Astrocyte (in vitro differentiated cells and primary cell): ENCODE measurements at regions not wholly inside any gene's neighbourhood (a gene's known extent, or its start where the extent isn't known, plus 50 kb on each side); places are given as distances from the start of the nearest gene placed in this dataset.

Experiments used
- DNase-seq: peaks from one replicate; pipeline ENCODE4 v3.0.0-alpha.2; 2010; ENCODE audit warnings: low read depth
- FAIRE-seq: peaks from 2 replicates; lab custom pipeline; 2011; peaks lifted over from hg19 to GRCh38; lab: Jason Lieb, UNC
- H2AFZ ChIP-seq: 2 replicates; pipeline ENCODE4 v1.6.0; 2012; ENCODE audit warnings: low read depth, low read length, inconsistent platforms
- H3K27ac ChIP-seq: 2 replicates; pipeline ENCODE4 v1.5.1; 2011; ENCODE audit warnings: low read depth, low read length, inconsistent platforms
- H3K27me3 ChIP-seq: 2 replicates; pipeline ENCODE4 v1.6.0; 2011; ENCODE audit warnings: low read length, inconsistent platforms; ENCODE audit not compliant: insufficient read depth
- H3K36me3 ChIP-seq: 2 replicates; pipeline ENCODE4 v1.5.1; 2011; ENCODE audit warnings: low read length, inconsistent platforms; ENCODE audit not compliant: insufficient read depth
- H3K4me1 ChIP-seq: 2 replicates; pipeline ENCODE4 v1.5.1; 2011; ENCODE audit warnings: low read length, inconsistent platforms; ENCODE audit not compliant: insufficient read depth
- H3K4me2 ChIP-seq: 2 replicates; pipeline ENCODE4 v1.6.0; 2012; ENCODE audit warnings: low read length, inconsistent platforms
- H3K4me3 ChIP-seq: 2 replicates; pipeline ENCODE4 v1.5.1; 2011; ENCODE audit warnings: low read depth, mild to moderate bottlenecking, low read length, inconsistent platforms; ENCODE audit not compliant: insufficient read depth
- H3K79me2 ChIP-seq: 2 replicates; pipeline ENCODE4 v1.6.0; 2012; ENCODE audit warnings: mild to moderate bottlenecking, low read length, inconsistent platforms; ENCODE audit not compliant: insufficient read depth
- H3K9ac ChIP-seq: 2 replicates; pipeline ENCODE4 v1.6.0; 2012; ENCODE audit warnings: mild to moderate bottlenecking, low read length, inconsistent platforms
- H3K9me3 ChIP-seq: 2 replicates; pipeline ENCODE4 v1.5.1; 2012; ENCODE audit warnings: low read depth, mild to moderate bottlenecking, low read length, inconsistent platforms; ENCODE audit not compliant: insufficient read depth
- H4K20me1 ChIP-seq: 2 replicates; pipeline ENCODE4 v1.6.0; 2012; ENCODE audit warnings: low read length, inconsistent platforms; ENCODE audit not compliant: insufficient read depth
- H3K27ac Mint-ChIP-seq: one replicate; pipeline ENCODE4 v1.8.0; 2021; ENCODE audit warnings: mild to moderate bottlenecking, mixed read lengths; ENCODE audit not compliant: unreplicated experiment
- H3K27me3 Mint-ChIP-seq: one replicate; pipeline ENCODE4 v1.8.0; 2021; ENCODE audit warnings: low read depth, mixed read lengths; ENCODE audit not compliant: unreplicated experiment
- H3K36me3 Mint-ChIP-seq: one replicate; pipeline ENCODE4 v1.8.0; 2021; ENCODE audit warnings: low read depth, mixed read lengths; ENCODE audit not compliant: unreplicated experiment
- H3K4me1 Mint-ChIP-seq: one replicate; pipeline ENCODE4 v1.8.0; 2021; ENCODE audit warnings: low read depth, mixed read lengths; ENCODE audit not compliant: unreplicated experiment
- H3K4me3 Mint-ChIP-seq: one replicate; pipeline ENCODE4 v1.8.0; 2021; ENCODE audit warnings: mild to moderate bottlenecking, moderate library complexity, mixed read lengths; ENCODE audit not compliant: unreplicated experiment
- H3K9me3 Mint-ChIP-seq: one replicate; pipeline ENCODE4 v1.8.0; 2021; ENCODE audit warnings: mild to moderate bottlenecking, mixed read lengths; ENCODE audit not compliant: unreplicated experiment
- CTCF ChIP-seq: IDR thresholded peaks from 2 replicates; pipeline ENCODE4 v1.5.1; 2011; ENCODE audit warnings: low read depth, mild to moderate bottlenecking, inconsistent platforms, low read length, moderate library complexity; ENCODE audit not compliant: insufficient read depth
- EZH2 ChIP-seq: IDR thresholded peaks from 2 replicates; pipeline ENCODE4 v1.6.1; 2012; ENCODE audit warnings: mild to moderate bottlenecking, low read length, inconsistent platforms; ENCODE audit not compliant: insufficient read depth

- H3K4me3 Mint-ChIP-seq, result no peak overlapping the region
- no peaks in the 10 kb centered on the region for H3K9me3 Mint-ChIP-seq
- no peaks in the 10 kb centered on the region for H3K27me3 Mint-ChIP-seq
- H3K36me3 Mint-ChIP-seq, result no peaks in the 10 kb centered on the region
- Histone ChIP-seq H2AFZ (no peak overlapping the region), H3K79me2 (no peaks in the 10 kb centered on the region), H3K4me3 (no peak overlapping the region), H3K36me3 (no peaks in the 10 kb centered on the region), H3K27ac (no peak overlapping the region), H3K4me2 (no peak overlapping the region), H3K9ac (no peak overlapping the region), H3K27me3 (no peaks in the 10 kb centered on the region), H3K9me3 (peaks cover 6% of the 10 kb centered on the region), H4K20me1 (no peaks in the 10 kb centered on the region), H3K4me1 (no peaks in the 10 kb centered on the region)
- H3K4me1 Mint-ChIP-seq, result no peaks in the 10 kb centered on the region
- DNase-seq (no peak), FAIRE-seq (no peak)
- no peak overlapping the region for H3K27ac Mint-ChIP-seq
- no peak for TF ChIP-seq EZH2
- TF ChIP-seq CTCF, result no peak
Measured at GRCh38 chr1:105000793-105001192, 1251.1 kb downstream of the AMY1C start.

GRCh38 chr1:105004515-105004914 lies 1254.8 kb downstream of the AMY1C start:
- Histone ChIP-seq H3K27ac (no peak overlapping the region), H3K36me3 (no peaks in the 10 kb centered on the region), H3K4me2 (no peak overlapping the region), H3K4me3 (no peak overlapping the region), H3K79me2 (no peaks in the 10 kb centered on the region), H3K4me1 (no peaks in the 10 kb centered on the region), H3K9me3 (peaks cover 6% of the 10 kb centered on the region), H3K9ac (no peak overlapping the region), H2AFZ (no peak overlapping the region), H4K20me1 (no peaks in the 10 kb centered on the region), H3K27me3 (no peaks in the 10 kb centered on the region)
- DNase-seq, result no peak
- no peaks in the 10 kb centered on the region for H3K9me3 Mint-ChIP-seq
- no peaks in the 10 kb centered on the region for H3K4me1 Mint-ChIP-seq
- no peak for FAIRE-seq
- TF ChIP-seq CTCF (no peak), EZH2 (no peak)
- no peak overlapping the region for H3K4me3 Mint-ChIP-seq
- H3K27me3 Mint-ChIP-seq, result no peaks in the 10 kb centered on the region
- no peak overlapping the region for H3K27ac Mint-ChIP-seq
- H3K36me3 Mint-ChIP-seq, result no peaks in the 10 kb centered on the region

- Histone ChIP-seq H3K4me3 (no peak overlapping the region), H3K36me3 (no peaks in the 10 kb centered on the region), H2AFZ (no peak overlapping the region), H3K4me1 (no peaks in the 10 kb centered on the region), H3K9ac (no peak overlapping the region), H3K27me3 (no peaks in the 10 kb centered on the region), H4K20me1 (no peaks in the 10 kb centered on the region), H3K27ac (no peak overlapping the region), H3K4me2 (no peak overlapping the region), H3K9me3 (peaks cover 6% of the 10 kb centered on the region), H3K79me2 (no peaks in the 10 kb centered on the region)
- DNase-seq (no peak), FAIRE-seq (no peak)
- H3K36me3 Mint-ChIP-seq, result no peaks in the 10 kb centered on the region
- no peak overlapping the region for H3K4me3 Mint-ChIP-seq
- H3K27ac Mint-ChIP-seq, result no peak overlapping the region
- TF ChIP-seq EZH2, result no peak
- no peak for TF ChIP-seq CTCF
- no peaks in the 10 kb centered on the region for H3K4me1 Mint-ChIP-seq
- H3K27me3 Mint-ChIP-seq, result no peaks in the 10 kb centered on the region
- no peaks in the 10 kb centered on the region for H3K9me3 Mint-ChIP-seq
Measured at GRCh38 chr1:105005594-105006195, 1256.0 kb downstream of the AMY1C start.
